ENCODE measurements at regions not wholly inside any gene's neighbourhood (a gene's known extent, or its start where the extent isn't known, plus 50 kb on each side); places are given as distances from the start of the nearest gene placed in this dataset.

DNA sequence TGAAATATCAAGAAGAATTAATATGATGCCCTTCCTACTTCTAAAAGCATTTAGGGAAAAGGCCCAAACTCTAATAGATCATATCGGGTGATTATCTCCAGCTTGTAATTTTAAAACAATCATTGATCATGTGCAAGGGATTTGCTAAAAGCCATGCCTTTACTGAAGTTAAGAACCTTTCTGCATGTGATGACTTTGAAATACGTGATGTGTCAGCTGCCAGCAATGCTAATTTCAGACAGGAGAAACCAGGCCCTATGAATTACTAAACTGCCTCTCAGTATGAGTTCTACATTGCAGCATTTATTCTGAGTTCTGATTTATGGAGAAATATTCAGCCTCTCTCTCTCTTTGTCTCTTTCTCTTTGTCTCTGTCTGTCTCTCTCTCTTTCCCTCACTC is 203.6 kb upstream of the AKR1E2 start:
- Histone ChIP-seq H3K27me3 (ENCODE audit: low read depth) (no peaks in the 10 kb centered on the region), H3K4me1 (no peaks in the 10 kb centered on the region), H3K4me3 (no peak overlapping the region), H3K27ac (replicated peaks) (no peak overlapping the region), H3K9me3 (replicated peaks) (peaks cover 7% of the 10 kb centered on the region), H3K36me3 (no peaks in the 10 kb centered on the region)
- no peak for DNase-seq
- TF ChIP-seq, protein P1, sequence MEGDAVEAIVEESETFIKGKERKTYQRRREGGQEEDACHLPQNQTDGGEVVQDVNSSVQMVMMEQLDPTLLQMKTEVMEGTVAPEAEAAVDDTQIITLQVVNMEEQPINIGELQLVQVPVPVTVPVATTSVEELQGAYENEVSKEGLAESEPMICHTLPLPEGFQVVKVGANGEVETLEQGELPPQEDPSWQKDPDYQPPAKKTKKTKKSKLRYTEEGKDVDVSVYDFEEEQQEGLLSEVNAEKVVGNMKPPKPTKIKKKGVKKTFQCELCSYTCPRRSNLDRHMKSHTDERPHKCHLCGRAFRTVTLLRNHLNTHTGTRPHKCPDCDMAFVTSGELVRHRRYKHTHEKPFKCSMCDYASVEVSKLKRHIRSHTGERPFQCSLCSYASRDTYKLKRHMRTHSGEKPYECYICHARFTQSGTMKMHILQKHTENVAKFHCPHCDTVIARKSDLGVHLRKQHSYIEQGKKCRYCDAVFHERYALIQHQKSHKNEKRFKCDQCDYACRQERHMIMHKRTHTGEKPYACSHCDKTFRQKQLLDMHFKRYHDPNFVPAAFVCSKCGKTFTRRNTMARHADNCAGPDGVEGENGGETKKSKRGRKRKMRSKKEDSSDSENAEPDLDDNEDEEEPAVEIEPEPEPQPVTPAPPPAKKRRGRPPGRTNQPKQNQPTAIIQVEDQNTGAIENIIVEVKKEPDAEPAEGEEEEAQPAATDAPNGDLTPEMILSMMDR (IDR thresholded peaks at IDR 0.05; ENCODE audit: borderline replicate concordance): no peak
- intact Hi-C loops (cut with micrococcal nuclease): no loop called here

DNA sequence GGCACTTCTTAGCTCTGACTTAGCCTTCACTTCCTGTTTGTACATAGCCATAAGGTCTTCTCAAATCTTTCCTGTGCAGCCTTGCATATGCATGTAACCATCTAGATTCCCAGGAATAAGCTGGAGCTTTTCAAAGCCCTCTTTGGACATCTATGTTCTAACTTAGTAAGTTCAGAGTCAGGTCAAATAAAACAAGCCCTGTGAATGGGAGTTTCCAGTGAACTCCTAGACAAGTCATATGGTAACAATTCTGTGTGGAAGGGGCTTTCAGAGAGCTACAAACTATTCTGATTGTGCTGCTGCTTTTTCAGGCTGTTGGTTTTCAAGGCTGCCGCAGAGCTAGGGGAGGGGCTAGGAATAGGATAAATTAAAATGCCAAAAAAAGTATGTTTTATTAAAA is 208.4 kb upstream of the AKR1E2 start:
- intact Hi-C loops (cut with micrococcal nuclease): no loop called here
- DNase-seq: no peak
- no peaks in the 10 kb centered on the region for H3K27me3 ChIP-seq (ENCODE audit: low read depth)
- no peaks in the 10 kb centered on the region for H3K36me3 ChIP-seq
- H3K4me1 ChIP-seq: no peaks in the 10 kb centered on the region
- H3K27ac ChIP-seq (replicated peaks): no peak overlapping the region
- H3K4me3 ChIP-seq: no peak overlapping the region
- H3K9me3 ChIP-seq (replicated peaks): peaks cover 27% of the 10 kb centered on the region
- TF ChIP-seq, protein P1 (IDR thresholded peaks at IDR 0.05; ENCODE audit: borderline replicate concordance): no peak

DNA sequence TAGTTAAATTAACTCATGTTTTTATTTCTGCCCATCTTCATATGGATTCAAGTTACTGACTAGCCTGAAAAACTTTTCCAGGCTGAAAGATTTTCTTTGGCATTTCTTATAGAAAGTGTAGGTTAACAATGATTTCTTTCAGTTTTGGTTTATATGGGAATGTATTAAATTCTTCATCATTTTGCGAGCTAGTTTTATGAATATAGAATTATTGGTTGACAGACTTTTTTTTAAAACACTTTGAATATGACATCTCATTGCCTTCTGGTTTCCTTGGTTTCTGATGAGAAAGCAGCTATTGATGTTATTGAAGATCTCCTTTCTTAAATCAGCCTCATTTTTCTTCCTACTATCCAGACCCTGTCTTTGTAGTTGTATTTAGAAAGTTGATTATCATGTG is 211.0 kb upstream of the AKR1E2 start:
- DNase-seq: no peak
- intact Hi-C loops (cut with micrococcal nuclease): no loop called here
- no peak overlapping the region for H3K27ac ChIP-seq (replicated peaks)
- no peaks in the 10 kb centered on the region for H3K4me1 ChIP-seq
- H3K4me3 ChIP-seq: no peak overlapping the region
- TF ChIP-seq, protein P1 (IDR thresholded peaks at IDR 0.05; ENCODE audit: borderline replicate concordance): no peak
- H3K9me3 ChIP-seq (replicated peaks): peaks cover 27% of the 10 kb centered on the region
- H3K27me3 ChIP-seq (ENCODE audit: low read depth): no peaks in the 10 kb centered on the region
- H3K36me3 ChIP-seq: no peaks in the 10 kb centered on the region

DNA sequence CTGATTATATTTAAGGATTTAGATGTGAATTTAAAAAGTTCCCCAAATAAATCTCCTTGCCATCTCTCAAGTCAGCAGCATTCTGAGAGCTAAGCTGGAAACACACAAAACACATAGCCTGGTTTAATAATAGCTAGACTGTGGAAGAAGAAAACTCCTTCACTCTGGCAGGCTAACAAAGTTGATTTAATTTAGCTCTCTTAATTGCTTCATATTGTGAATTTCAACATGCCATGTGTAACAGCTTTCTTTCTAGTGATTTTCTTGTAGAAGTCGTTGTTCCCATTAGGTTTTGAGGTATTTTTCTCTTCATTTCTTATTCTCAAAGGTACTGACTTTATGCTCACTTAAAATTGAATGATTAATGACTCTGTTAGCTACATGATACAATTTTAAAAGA is 216.8 kb upstream of the AKR1E2 start:
- Histone ChIP-seq H3K27me3 (ENCODE audit: low read depth) (no peaks in the 10 kb centered on the region), H3K4me1 (no peaks in the 10 kb centered on the region), H3K4me3 (no peak overlapping the region), H3K27ac (replicated peaks) (no peak overlapping the region), H3K36me3 (no peaks in the 10 kb centered on the region), H3K9me3 (replicated peaks) (peaks cover 2% of the 10 kb centered on the region)
- DNase-seq: no peak
- TF ChIP-seq, protein P1 (IDR thresholded peaks at IDR 0.05; ENCODE audit: borderline replicate concordance): no peak
- intact Hi-C loops (cut with micrococcal nuclease): no loop called here

DNA sequence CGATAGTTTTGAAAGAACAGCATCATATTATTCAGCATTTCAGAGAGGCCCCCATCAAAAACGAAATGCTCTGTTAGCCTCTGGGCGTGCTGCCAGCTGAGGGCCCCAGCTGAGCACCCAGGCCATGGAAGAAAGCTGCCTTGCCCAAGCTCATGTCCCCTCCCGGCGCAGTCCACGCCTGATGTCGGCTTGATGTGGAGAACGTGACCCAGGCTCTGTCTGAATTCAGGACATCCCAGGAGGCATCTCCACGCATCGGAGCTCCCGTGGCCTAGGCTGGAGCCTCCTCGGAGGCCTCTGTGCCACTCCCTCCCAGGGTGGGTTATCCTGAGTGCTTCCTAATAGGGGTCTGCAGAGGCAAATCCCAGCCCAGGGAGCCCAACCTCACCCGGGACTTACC is 218.3 kb upstream of the AKR1E2 start:
- TF ChIP-seq, protein P1 (IDR thresholded peaks at IDR 0.05; ENCODE audit: borderline replicate concordance): no peak
- intact Hi-C loops (cut with micrococcal nuclease): no loop called here
- no peaks in the 10 kb centered on the region for H3K27me3 ChIP-seq (ENCODE audit: low read depth)
- H3K36me3 ChIP-seq: no peaks in the 10 kb centered on the region
- no peak overlapping the region for H3K4me3 ChIP-seq
- peaks cover 5% of the 10 kb centered on the region for H3K9me3 ChIP-seq (replicated peaks)
- H3K4me1 ChIP-seq: no peaks in the 10 kb centered on the region
- H3K27ac ChIP-seq (replicated peaks): no peak overlapping the region
- DNase-seq: no peak

All from left ventricle myocardium inferior (tissue), 1 donor.